ENCODE measurements at regions not wholly inside any gene's neighbourhood (a gene's known extent, or its start where the extent isn't known, plus 50 kb on each side); places are given as distances from the start of the nearest gene placed in this dataset.
A peak's percentile ranks its signal among the peaks of the same experiment; 100 is the strongest.

- Histone ChIP-seq H3K4me1 (ENCODE audit: control insufficient read depth in 2 of 2, insufficient read depth in 2 of 2, low read length in 2 of 2) (peaks cover 0 to 15% of the 10 kb centered on the region in 2 donors), H3K27me3 (ENCODE audit: control insufficient read depth in 2 of 2, insufficient read depth in 1 of 2, low read length in 1 of 2) (no peaks in the 10 kb centered on the region), H3K27ac (ENCODE audit: low read depth in 1 of 2, low read length in 1 of 2) (no peak overlapping the region), H3K4me3 (ENCODE audit: low read length in 2 of 2) (no peak overlapping the region), H3K9me3 (ENCODE audit: control insufficient read depth in 2 of 2, insufficient read depth in 1 of 2, low read length in 1 of 2) (peaks cover 0 to 3% of the 10 kb centered on the region in 2 donors), H3K36me3 (ENCODE audit: control insufficient read depth in 2 of 2, insufficient read depth in 2 of 2, low read length in 1 of 2) (no peaks in the 10 kb centered on the region)
- WGBS: 92% methylated on average over 4 of the region's 4 CpGs
- DNase-seq (ENCODE audit: low read depth in 6 of 9, low spot score in 9 of 9): no peak
Observed at GRCh38 chr2:64401529-64401880, 52.5 kb upstream of the LGALSL start.

DNA sequence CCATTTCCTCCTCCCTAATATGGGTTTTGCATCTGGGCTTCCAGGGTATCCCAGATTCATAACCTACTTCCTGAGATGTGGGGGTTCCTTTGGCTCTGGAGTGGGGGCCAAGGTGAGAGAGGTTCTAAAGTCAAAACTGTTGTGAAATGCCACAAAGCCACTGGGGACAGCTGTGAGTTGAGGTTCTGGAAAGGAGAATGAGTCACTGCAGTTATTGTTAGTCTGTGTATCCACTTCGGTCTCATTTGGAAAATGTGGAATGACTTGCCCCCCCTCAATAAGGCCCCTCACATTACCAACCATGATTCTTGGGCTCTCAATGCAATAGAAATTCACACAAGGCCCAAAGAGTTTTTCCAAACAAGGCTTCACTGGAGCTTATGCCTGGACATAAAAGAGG lies 51.1 kb upstream of the LGALSL start:
- H3K4me3 ChIP-seq (ENCODE audit: low read length in 2 of 2): no peak overlapping the region
- H3K27ac ChIP-seq (ENCODE audit: low read depth in 1 of 2, low read length in 1 of 2): no peak overlapping the region
- 92% methylated on average over 1 of the region's 1 CpG for WGBS
- H3K36me3 ChIP-seq (ENCODE audit: control insufficient read depth in 2 of 2, insufficient read depth in 2 of 2, low read length in 1 of 2): no peaks in the 10 kb centered on the region
- H3K27me3 ChIP-seq (ENCODE audit: control insufficient read depth in 2 of 2, insufficient read depth in 1 of 2, low read length in 1 of 2): no peaks in the 10 kb centered on the region
- peaks cover 0 to 3% of the 10 kb centered on the region in 2 donors for H3K9me3 ChIP-seq (ENCODE audit: control insufficient read depth in 2 of 2, insufficient read depth in 1 of 2, low read length in 1 of 2)
- DNase-seq (ENCODE audit: low read depth in 6 of 9, low spot score in 9 of 9): no peak
- H3K4me1 ChIP-seq (ENCODE audit: control insufficient read depth in 2 of 2, insufficient read depth in 2 of 2, low read length in 2 of 2): peaks cover 0 to 15% of the 10 kb centered on the region in 2 donors

GRCh38 chr2:64403426-64403825 lies 50.5 kb upstream of the LGALSL start:
- H3K4me1 ChIP-seq (ENCODE audit: control insufficient read depth in 2 of 2, insufficient read depth in 2 of 2, low read length in 2 of 2): peaks cover 0 to 15% of the 10 kb centered on the region in 2 donors
- no peak overlapping the region for H3K4me3 ChIP-seq (ENCODE audit: low read length in 2 of 2)
- no peaks in the 10 kb centered on the region for H3K27me3 ChIP-seq (ENCODE audit: control insufficient read depth in 2 of 2, insufficient read depth in 1 of 2, low read length in 1 of 2)
- no peak for DNase-seq (ENCODE audit: low read depth in 6 of 9, low spot score in 9 of 9)
- peak overlapping the region; percentile 39 to 49 for H3K27ac ChIP-seq (ENCODE audit: low read depth in 1 of 2, low read length in 1 of 2)
- peaks cover 0 to 3% of the 10 kb centered on the region in 2 donors for H3K9me3 ChIP-seq (ENCODE audit: control insufficient read depth in 2 of 2, insufficient read depth in 1 of 2, low read length in 1 of 2)
- no peaks in the 10 kb centered on the region for H3K36me3 ChIP-seq (ENCODE audit: control insufficient read depth in 2 of 2, insufficient read depth in 2 of 2, low read length in 1 of 2)
- WGBS: 95% methylated on average over 8 of the region's 8 CpGs

DNA sequence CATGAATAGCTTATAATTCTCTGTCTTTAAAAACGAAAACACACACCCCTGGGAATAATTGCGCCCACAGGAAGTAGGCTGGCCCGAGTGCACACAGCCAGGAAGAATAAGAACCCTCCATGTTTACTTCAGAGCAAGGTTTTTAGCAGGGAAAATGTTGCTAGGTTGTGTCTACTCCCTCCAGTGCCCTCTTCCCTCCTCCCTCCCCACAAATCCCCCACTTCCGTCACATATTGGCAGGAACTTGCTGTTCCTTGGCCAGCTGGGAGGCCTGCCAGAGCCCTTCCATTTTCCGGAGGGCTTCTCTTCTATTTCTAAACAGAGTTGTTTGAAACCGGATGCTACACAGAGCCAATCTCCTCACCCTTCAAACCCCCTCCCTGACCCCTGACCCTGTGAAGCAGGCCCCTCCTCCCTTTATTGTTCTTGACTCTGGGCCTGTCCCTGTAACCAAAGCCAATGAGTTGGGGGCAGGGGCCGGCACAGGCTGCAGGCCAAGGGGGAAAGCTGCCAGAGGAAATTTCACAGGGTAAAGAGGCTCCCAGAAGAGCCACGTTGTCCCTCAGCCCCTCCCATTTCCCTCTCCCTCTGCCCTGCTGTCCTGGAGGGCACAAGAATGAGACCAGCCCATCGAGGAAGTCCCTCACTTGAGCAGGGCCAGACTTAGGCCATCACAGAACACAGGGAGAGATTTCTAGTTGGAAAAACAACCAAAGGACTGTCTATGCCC lies 49.8 kb upstream of the LGALSL start:
- 70% methylated on average over 9 of the region's 9 CpGs for WGBS
- Histone ChIP-seq H3K27me3 (ENCODE audit: control insufficient read depth in 2 of 2, insufficient read depth in 1 of 2, low read length in 1 of 2) (no peaks in the 10 kb centered on the region), H3K9me3 (ENCODE audit: control insufficient read depth in 2 of 2, insufficient read depth in 1 of 2, low read length in 1 of 2) (peaks cover 0 to 3% of the 10 kb centered on the region in 2 donors), H3K27ac (ENCODE audit: low read depth in 1 of 2, low read length in 1 of 2) (peak overlapping the region; percentile 15 to 19), H3K4me1 (ENCODE audit: control insufficient read depth in 2 of 2, insufficient read depth in 2 of 2, low read length in 2 of 2) (peaks cover 0 to 15% of the 10 kb centered on the region in 2 donors), H3K4me3 (ENCODE audit: low read length in 2 of 2) (no peak overlapping the region), H3K36me3 (ENCODE audit: control insufficient read depth in 2 of 2, insufficient read depth in 2 of 2, low read length in 1 of 2) (no peaks in the 10 kb centered on the region)
- DNase-seq (ENCODE audit: low read depth in 6 of 9, low spot score in 9 of 9): peak in 3 of 9 donors; percentile 9 to 14 (median 13)
